Fibroblast of lung (primary cell): ENCODE measurements at regions not wholly inside any gene's neighbourhood (a gene's known extent, or its start where the extent isn't known, plus 50 kb on each side); places are given as distances from the start of the nearest gene placed in this dataset.

Source experiments
- EZH2 ChIP-seq: IDR thresholded peaks from 2 replicates; pipeline ENCODE4 v1.5.1; 2012; ENCODE audit warnings: low read length, control low read depth, mild to moderate bottlenecking; ENCODE audit errors: missing control alignments
- TF ChIP-seq, protein P1 (sequence below), 2 donors: IDR thresholded peaks in 1 of 2; conservative IDR thresholded peaks in 1 of 2; 1 replicate in 1 of 2; 2 replicates in 1 of 2; pipeline ENCODE4 v1.5.1; 2011 to 2012; ENCODE audit warnings: low read length in 2 of 2, control low read depth in 1 of 2, inconsistent platforms in 1 of 2, low read depth in 1 of 2, mild to moderate bottlenecking in 1 of 2

DNA sequence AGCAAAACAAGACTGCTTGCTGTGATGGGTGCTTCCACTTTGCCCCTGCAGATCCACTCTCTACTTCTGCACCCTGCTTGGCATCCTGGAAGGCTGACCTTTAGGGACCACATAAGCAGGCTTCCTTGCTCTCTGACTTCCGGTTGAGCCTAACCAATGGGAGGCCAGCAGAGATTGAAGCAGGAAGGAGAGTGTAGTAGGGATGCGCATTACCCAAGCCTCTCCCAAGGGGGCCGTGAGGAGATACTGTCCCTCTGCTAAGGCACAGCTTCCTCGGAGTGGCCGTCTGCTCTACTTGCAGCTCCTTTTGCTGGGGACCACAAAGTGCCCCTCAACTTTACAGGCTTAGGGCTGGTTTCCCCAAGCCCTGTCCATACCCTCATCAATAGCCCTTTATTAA lies 624.3 kb upstream of the TENM3 start:
- TF ChIP-seq EZH2: no peak
- TF ChIP-seq, protein P1, sequence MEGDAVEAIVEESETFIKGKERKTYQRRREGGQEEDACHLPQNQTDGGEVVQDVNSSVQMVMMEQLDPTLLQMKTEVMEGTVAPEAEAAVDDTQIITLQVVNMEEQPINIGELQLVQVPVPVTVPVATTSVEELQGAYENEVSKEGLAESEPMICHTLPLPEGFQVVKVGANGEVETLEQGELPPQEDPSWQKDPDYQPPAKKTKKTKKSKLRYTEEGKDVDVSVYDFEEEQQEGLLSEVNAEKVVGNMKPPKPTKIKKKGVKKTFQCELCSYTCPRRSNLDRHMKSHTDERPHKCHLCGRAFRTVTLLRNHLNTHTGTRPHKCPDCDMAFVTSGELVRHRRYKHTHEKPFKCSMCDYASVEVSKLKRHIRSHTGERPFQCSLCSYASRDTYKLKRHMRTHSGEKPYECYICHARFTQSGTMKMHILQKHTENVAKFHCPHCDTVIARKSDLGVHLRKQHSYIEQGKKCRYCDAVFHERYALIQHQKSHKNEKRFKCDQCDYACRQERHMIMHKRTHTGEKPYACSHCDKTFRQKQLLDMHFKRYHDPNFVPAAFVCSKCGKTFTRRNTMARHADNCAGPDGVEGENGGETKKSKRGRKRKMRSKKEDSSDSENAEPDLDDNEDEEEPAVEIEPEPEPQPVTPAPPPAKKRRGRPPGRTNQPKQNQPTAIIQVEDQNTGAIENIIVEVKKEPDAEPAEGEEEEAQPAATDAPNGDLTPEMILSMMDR (conservative IDR thresholded peaks at IDR 0.05 in 1 of 2, IDR thresholded peaks at IDR 0.05 in 1 of 2; ENCODE audit: low read depth in 1 of 2, low read length in 2 of 2): peak in 1 of 2 donors; percentile 0
